ENCODE measurements at regions not wholly inside any gene's neighbourhood (a gene's known extent, or its start where the extent isn't known, plus 50 kb on each side); places are given as distances from the start of the nearest gene placed in this dataset.

DNA sequence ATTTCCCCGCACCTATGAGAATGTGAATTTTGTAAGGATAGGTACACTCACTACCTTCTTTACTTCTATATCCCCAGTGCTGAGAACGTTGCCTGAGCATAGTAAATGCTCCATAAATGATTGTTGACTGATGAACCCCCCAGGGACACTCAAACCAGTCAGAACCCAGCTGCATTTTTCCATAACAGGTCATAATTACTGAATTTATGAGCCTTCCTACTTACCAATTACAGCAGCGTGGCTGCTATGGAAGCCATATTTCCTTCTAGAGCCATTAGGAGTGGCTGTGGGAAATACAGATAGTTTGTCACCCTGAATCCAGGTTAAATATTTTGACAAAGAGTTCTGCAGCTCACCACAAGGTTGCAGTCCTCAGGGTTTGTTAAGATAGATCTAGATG, 135.0 kb downstream of the TAF11L14 start (continued):
- TF ChIP-seq E2F6 (IDR thresholded peaks at IDR 0.05) = no peak

Data from H1 (cell line).